ENCODE measurements at regions not wholly inside any gene's neighbourhood (a gene's known extent, or its start where the extent isn't known, plus 50 kb on each side); places are given as distances from the start of the nearest gene placed in this dataset.

DNA sequence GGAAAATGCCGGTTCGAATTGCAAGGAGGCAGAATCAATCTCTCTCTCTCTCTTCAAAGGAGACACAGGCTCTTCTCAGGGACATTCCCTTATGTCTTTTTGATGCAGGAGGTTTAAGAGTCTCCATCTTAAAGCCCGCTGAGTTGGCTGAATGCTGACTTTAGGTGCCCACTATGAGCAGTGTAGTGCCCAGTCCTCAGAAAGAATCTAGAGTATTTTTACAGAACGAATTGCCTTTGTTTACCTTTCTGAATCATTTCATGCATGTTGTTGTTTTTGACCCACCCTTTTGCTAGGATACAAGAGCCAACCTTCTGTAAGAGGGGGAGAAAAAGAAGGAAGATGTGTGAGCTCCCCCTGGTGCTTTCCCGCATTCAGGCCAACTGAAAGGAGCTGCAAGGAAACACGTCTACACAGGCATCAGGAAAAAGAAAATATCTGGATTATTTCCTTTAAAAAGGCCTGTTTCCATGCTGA is 193.5 kb upstream of the TCF4 start (continued):
- TF ChIP-seq, protein P1, sequence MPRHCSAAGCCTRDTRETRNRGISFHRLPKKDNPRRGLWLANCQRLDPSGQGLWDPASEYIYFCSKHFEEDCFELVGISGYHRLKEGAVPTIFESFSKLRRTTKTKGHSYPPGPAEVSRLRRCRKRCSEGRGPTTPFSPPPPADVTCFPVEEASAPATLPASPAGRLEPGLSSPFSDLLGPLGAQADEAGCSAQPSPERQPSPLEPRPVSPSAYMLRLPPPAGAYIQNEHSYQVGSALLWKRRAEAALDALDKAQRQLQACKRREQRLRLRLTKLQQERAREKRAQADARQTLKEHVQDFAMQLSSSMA (CRISPR knock-in tag; IDR thresholded peaks at IDR 0.05) = no peak
- TF ChIP-seq TCF7L2 (IDR thresholded peaks at IDR 0.05; ENCODE audit: low read depth, low read length) (no peak), TAF9B (IDR thresholded peaks at IDR 0.05; ENCODE audit: partially characterized antibody) (no peak), ZNF146 (CRISPR knock-in tag; IDR thresholded peaks at IDR 0.05; ENCODE audit: unreplicated experiment) (no peak), ATF2 (CRISPR knock-in tag; IDR thresholded peaks at IDR 0.05) (no peak), ESRRA (IDR thresholded peaks at IDR 0.05; ENCODE audit: borderline replicate concordance, low read depth) (no peak), CAMTA2 (CRISPR knock-in tag; conservative IDR thresholded peaks at IDR 0.05) (no peak), BRF1 (IDR thresholded peaks at IDR 0.05; ENCODE audit: borderline replicate concordance, extremely low read depth, insufficient read length) (no peak), RBM17 (IDR thresholded peaks at IDR 0.05; ENCODE audit: borderline replicate concordance, low read depth, low read length) (no peak), RUNX1 (IDR thresholded peaks at IDR 0.05; ENCODE audit: low read depth) (no peak), ZNF507 (tag; conservative IDR thresholded peaks at IDR 0.05) (no peak), SMARCA5 (IDR thresholded peaks at IDR 0.05) (no peak), POLR2A (conservative IDR thresholded peaks at IDR 0.05) (no peak), GABPB2 (CRISPR knock-in tag; conservative IDR thresholded peaks at IDR 0.05) (no peak)
- TF ChIP-seq, protein P2, sequence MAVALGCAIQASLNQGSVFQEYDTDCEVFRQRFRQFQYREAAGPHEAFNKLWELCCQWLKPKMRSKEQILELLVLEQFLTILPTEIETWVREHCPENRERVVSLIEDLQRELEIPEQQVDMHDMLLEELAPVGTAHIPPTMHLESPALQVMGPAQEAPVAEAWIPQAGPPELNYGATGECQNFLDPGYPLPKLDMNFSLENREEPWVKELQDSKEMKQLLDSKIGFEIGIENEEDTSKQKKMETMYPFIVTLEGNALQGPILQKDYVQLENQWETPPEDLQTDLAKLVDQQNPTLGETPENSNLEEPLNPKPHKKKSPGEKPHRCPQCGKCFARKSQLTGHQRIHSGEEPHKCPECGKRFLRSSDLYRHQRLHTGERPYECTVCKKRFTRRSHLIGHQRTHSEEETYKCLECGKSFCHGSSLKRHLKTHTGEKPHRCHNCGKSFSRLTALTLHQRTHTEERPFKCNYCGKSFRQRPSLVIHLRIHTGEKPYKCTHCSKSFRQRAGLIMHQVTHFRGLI (CRISPR knock-in tag; IDR thresholded peaks at IDR 0.05) = no peak
- TF ChIP-seq, protein P3, sequence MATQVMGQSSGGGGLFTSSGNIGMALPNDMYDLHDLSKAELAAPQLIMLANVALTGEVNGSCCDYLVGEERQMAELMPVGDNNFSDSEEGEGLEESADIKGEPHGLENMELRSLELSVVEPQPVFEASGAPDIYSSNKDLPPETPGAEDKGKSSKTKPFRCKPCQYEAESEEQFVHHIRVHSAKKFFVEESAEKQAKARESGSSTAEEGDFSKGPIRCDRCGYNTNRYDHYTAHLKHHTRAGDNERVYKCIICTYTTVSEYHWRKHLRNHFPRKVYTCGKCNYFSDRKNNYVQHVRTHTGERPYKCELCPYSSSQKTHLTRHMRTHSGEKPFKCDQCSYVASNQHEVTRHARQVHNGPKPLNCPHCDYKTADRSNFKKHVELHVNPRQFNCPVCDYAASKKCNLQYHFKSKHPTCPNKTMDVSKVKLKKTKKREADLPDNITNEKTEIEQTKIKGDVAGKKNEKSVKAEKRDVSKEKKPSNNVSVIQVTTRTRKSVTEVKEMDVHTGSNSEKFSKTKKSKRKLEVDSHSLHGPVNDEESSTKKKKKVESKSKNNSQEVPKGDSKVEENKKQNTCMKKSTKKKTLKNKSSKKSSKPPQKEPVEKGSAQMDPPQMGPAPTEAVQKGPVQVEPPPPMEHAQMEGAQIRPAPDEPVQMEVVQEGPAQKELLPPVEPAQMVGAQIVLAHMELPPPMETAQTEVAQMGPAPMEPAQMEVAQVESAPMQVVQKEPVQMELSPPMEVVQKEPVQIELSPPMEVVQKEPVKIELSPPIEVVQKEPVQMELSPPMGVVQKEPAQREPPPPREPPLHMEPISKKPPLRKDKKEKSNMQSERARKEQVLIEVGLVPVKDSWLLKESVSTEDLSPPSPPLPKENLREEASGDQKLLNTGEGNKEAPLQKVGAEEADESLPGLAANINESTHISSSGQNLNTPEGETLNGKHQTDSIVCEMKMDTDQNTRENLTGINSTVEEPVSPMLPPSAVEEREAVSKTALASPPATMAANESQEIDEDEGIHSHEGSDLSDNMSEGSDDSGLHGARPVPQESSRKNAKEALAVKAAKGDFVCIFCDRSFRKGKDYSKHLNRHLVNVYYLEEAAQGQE (IDR thresholded peaks at IDR 0.05; ENCODE audit: borderline replicate concordance) = peak; percentile 86
- TF ChIP-seq, protein P3 (CRISPR knock-in tag; IDR thresholded peaks at IDR 0.05; ENCODE audit: low read depth) = no peak
- TF ChIP-seq, protein P4, sequence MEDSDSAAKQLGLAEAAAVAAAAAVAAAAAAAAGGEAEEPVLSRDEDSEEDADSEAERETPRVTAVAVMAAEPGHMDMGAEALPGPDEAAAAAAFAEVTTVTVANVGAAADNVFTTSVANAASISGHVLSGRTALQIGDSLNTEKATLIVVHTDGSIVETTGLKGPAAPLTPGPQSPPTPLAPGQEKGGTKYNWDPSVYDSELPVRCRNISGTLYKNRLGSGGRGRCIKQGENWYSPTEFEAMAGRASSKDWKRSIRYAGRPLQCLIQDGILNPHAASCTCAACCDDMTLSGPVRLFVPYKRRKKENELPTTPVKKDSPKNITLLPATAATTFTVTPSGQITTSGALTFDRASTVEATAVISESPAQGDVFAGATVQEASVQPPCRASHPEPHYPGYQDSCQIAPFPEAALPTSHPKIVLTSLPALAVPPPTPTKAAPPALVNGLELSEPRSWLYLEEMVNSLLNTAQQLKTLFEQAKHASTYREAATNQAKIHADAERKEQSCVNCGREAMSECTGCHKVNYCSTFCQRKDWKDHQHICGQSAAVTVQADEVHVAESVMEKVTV (CRISPR knock-in tag; IDR thresholded peaks at IDR 0.05) = peak; percentile 65
